A549 (cell line): ENCODE measurements at regions not wholly inside any gene's neighbourhood (a gene's known extent, or its start where the extent isn't known, plus 50 kb on each side); places are given as distances from the start of the nearest gene placed in this dataset.

Experiments
- CEBPB ChIP-seq, 2 experiments: fragments of >200 bp in 1 of 2; sonication (Bioruptor Twin) in 1 of 2; formaldehyde crosslinking in 1 of 2; IDR thresholded peaks; 2 replicates each; pipeline ENCODE4 v1.6.1; 2012 to 2016
- EP300 ChIP-seq, 2 experiments: fragments of >200 bp; sonication (Bioruptor Twin); formaldehyde crosslinking; IDR thresholded peaks; 2 replicates in 1 of 2; 3 replicates in 1 of 2; pipeline ENCODE4 v1.6.1; 2016 to 2017
- HOXB13 ChIP-seq: fragments of 250-450 bp; sonication (Bioruptor Pico); IDR thresholded peaks from 2 replicates; pipeline ENCODE4 v1.5.0; 2020; ENCODE audit warnings: low read depth, mild to moderate bottlenecking, moderate library complexity
- KDM1A ChIP-seq: fragments of 200-600 bp; sonication (generic); IDR thresholded peaks from 2 replicates; pipeline ENCODE4 v1.6.1; 2016; ENCODE audit warnings: low read depth, mild to moderate bottlenecking
- MAZ ChIP-seq: fragments of 150-350 bp; IDR thresholded peaks from 2 replicates; pipeline ENCODE4 v1.6.1; 2014; ENCODE audit warnings: antibody characterized with exemption, low read depth, low read length, borderline replicate concordance
- NR3C1 ChIP-seq: fragments of >200 bp; sonication (Bioruptor Twin); formaldehyde crosslinking; IDR thresholded peaks from 3 replicates; pipeline ENCODE4 v1.6.1; 2017
- PHF8 ChIP-seq: fragments of 200-600 bp; sonication (generic); IDR thresholded peaks from 2 replicates; pipeline ENCODE4 v1.6.1; 2016; ENCODE audit warnings: low read depth, mild to moderate bottlenecking, antibody characterized with exemption, moderate library complexity, borderline replicate concordance
- POLR2A ChIP-seq: IDR thresholded peaks from 2 replicates; pipeline ENCODE4 v1.6.1; 2012; ENCODE audit warnings: mild to moderate bottlenecking, low read length
- POLR2AphosphoS2 ChIP-seq: conservative IDR thresholded peaks from 2 replicates; pipeline ENCODE4 v1.6.1; 2012; ENCODE audit warnings: low read length, improper control_type of control experiment, inconsistent platforms
- RFX5 ChIP-seq: fragments of 450-650 bp; IDR thresholded peaks from 2 replicates; pipeline ENCODE4 v1.7.1; 2014; ENCODE audit warnings: antibody characterized with exemption, mild to moderate bottlenecking, moderate library complexity
- TF ChIP-seq, protein P1 (sequence below): fragments of >200 bp; sonication (Bioruptor Twin); formaldehyde crosslinking; IDR thresholded peaks from 3 replicates; pipeline ENCODE4 v1.5.1; 2016
- TF ChIP-seq, protein P2 (sequence below): fragments of 200-600 bp; sonication (generic); IDR thresholded peaks from 2 replicates; pipeline ENCODE4 v1.6.1; 2016; ENCODE audit warnings: antibody characterized with exemption, mild to moderate bottlenecking, moderate library complexity

DNA sequence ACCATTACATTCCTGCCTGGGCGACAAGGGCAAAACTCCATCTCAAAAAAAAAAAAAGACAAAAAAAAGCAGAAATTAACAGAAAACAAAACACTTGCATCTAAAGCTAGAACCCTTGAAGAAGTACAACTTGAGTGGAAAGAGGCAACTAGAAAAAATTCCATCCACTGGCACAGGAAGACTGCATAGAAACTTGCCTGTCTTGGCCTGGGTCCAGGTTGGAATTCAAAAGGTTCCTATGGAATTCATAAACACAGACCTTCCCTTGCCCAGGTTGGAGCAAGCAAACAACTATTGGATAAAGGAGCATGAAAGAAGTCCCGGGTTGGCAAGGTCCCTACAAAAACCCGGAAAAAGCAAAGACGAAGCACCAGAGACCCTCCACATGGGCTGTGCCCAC lies 69.8 kb downstream of the CCDC71L start:
- TF ChIP-seq, protein P1, sequence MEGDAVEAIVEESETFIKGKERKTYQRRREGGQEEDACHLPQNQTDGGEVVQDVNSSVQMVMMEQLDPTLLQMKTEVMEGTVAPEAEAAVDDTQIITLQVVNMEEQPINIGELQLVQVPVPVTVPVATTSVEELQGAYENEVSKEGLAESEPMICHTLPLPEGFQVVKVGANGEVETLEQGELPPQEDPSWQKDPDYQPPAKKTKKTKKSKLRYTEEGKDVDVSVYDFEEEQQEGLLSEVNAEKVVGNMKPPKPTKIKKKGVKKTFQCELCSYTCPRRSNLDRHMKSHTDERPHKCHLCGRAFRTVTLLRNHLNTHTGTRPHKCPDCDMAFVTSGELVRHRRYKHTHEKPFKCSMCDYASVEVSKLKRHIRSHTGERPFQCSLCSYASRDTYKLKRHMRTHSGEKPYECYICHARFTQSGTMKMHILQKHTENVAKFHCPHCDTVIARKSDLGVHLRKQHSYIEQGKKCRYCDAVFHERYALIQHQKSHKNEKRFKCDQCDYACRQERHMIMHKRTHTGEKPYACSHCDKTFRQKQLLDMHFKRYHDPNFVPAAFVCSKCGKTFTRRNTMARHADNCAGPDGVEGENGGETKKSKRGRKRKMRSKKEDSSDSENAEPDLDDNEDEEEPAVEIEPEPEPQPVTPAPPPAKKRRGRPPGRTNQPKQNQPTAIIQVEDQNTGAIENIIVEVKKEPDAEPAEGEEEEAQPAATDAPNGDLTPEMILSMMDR: no peak
- TF ChIP-seq CEBPB (IDR thresholded peaks at IDR 0.05): no peak
- TF ChIP-seq POLR2A: no peak
- no peak for TF ChIP-seq MAZ
- TF ChIP-seq NR3C1: no peak
- no peak for TF ChIP-seq EP300 (IDR thresholded peaks at IDR 0.05)
- TF ChIP-seq, protein P2, sequence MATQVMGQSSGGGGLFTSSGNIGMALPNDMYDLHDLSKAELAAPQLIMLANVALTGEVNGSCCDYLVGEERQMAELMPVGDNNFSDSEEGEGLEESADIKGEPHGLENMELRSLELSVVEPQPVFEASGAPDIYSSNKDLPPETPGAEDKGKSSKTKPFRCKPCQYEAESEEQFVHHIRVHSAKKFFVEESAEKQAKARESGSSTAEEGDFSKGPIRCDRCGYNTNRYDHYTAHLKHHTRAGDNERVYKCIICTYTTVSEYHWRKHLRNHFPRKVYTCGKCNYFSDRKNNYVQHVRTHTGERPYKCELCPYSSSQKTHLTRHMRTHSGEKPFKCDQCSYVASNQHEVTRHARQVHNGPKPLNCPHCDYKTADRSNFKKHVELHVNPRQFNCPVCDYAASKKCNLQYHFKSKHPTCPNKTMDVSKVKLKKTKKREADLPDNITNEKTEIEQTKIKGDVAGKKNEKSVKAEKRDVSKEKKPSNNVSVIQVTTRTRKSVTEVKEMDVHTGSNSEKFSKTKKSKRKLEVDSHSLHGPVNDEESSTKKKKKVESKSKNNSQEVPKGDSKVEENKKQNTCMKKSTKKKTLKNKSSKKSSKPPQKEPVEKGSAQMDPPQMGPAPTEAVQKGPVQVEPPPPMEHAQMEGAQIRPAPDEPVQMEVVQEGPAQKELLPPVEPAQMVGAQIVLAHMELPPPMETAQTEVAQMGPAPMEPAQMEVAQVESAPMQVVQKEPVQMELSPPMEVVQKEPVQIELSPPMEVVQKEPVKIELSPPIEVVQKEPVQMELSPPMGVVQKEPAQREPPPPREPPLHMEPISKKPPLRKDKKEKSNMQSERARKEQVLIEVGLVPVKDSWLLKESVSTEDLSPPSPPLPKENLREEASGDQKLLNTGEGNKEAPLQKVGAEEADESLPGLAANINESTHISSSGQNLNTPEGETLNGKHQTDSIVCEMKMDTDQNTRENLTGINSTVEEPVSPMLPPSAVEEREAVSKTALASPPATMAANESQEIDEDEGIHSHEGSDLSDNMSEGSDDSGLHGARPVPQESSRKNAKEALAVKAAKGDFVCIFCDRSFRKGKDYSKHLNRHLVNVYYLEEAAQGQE: no peak
- TF ChIP-seq RFX5: no peak
- TF ChIP-seq KDM1A: no peak
- TF ChIP-seq PHF8: no peak
- no peak for TF ChIP-seq HOXB13 (CRISPR knock-in tag)
- no peak for TF ChIP-seq POLR2AphosphoS2
